ENCODE measurements at regions not wholly inside any gene's neighbourhood (a gene's known extent, or its start where the extent isn't known, plus 50 kb on each side); places are given as distances from the start of the nearest gene placed in this dataset.
A peak's percentile ranks its signal among the peaks of the same experiment; 100 is the strongest.
"Not testable (repeated sequence)": the region's sequence is repeated elsewhere in the genome, so short reads cannot be mapped to it uniquely, and the experiment has no call there.

GRCh38 chr9:66152406-66152805, 415.5 kb downstream of the FOXD4L4 start:
- not testable (repeated sequence) for H3K9ac ChIP-seq (ENCODE audit: low read depth in 1 of 2, low read length in 2 of 2); H3K27me3 ChIP-seq (ENCODE audit: control insufficient read depth in 2 of 2, insufficient read depth in 2 of 2, low read length in 2 of 2); H3K4me1 ChIP-seq (ENCODE audit: control insufficient read depth in 2 of 2, insufficient read depth in 2 of 2, low read length in 2 of 2); H3K27ac ChIP-seq (ENCODE audit: low read depth in 2 of 2, low read length in 2 of 2); H3K36me3 ChIP-seq (ENCODE audit: control insufficient read depth in 2 of 2, insufficient read depth in 2 of 2, low read length in 2 of 2); H3K9me3 ChIP-seq (ENCODE audit: control insufficient read depth in 2 of 2, low read length in 2 of 2); H3K4me3 ChIP-seq (ENCODE audit: low read length in 2 of 2)

DNA sequence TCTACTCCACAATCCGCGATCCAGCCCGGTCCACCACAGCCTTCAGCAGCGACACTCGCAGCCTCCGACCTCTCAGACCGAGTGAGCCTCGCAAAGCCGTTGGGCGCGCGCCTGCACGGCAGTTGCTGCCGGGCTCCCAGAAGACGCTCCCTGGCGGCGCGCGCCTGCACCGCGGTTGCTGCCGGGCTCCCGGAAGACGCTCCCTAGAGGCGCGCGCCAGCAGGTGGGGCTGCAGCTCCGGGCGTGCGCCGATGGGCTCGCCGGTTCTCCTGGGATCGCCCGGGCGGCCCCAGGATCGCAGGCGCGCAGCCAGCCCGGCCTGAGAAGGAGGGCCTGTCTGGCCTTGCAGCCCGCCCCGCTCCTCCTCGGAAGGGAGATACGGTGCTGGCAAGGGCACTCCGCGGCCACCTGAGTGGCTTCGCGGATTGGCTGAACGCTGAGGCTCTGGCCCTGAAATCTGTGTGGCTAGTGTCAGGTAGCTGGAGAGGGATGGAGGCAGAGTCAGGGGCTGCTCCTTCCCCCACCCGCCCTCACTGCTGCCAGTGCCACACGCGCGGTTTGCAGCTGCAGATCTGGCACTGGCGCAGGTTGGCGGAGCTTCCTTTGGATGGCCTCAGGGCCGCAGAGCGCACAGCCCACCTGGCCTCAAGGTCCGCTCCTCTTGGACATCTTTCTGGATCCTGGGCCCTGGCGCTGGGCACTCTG, 416.2 kb downstream of the FOXD4L4 start:
- H3K4me3 ChIP-seq (ENCODE audit: low read length in 2 of 2), result peak overlapping the region in 1 of 2 donors; percentile 13
- not testable (repeated sequence) for H3K4me1 ChIP-seq (ENCODE audit: control insufficient read depth in 2 of 2, insufficient read depth in 2 of 2, low read length in 2 of 2); H3K9me3 ChIP-seq (ENCODE audit: control insufficient read depth in 2 of 2, low read length in 2 of 2); H3K27ac ChIP-seq (ENCODE audit: low read depth in 2 of 2, low read length in 2 of 2); H3K27me3 ChIP-seq (ENCODE audit: control insufficient read depth in 2 of 2, insufficient read depth in 2 of 2, low read length in 2 of 2); H3K9ac ChIP-seq (ENCODE audit: low read depth in 1 of 2, low read length in 2 of 2); H3K36me3 ChIP-seq (ENCODE audit: control insufficient read depth in 2 of 2, insufficient read depth in 2 of 2, low read length in 2 of 2)

DNA sequence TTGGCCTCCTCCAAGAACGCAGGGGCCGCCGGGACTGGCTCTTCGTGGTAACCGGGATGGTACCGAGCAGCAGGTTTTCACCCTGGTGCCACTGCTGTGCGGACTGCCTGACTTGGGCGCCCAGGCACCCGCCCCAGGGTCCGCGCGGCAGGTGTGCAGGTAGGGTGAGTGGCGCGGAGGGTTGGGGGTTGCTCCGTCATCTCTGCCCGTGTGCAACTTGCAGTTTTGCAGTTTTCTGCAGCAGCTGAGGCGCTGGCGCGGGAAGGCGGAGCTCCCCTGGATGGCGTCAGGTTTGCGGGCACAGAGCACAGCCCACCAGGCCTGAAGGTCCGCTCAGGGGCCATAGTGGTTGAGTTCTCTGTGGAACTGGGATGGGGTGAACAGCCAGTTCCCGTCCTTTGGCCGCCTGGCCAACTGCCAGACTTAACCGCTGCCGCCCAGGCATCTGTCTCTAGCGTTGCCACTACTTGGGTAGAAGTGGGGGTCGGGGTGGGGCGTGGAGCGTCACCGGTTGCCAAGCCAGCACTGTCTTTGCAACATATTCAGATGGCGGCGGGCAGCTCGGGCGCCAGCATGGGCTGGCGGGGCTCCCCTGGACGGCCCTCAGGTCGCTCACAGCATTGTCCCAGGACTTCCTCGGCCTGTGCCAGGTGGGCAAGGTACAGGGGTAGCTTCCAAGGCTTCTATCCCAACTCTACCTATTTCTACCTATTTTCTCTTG, 417.2 kb downstream of the FOXD4L4 start:
- not testable (repeated sequence) for H3K27ac ChIP-seq (ENCODE audit: low read depth in 2 of 2, low read length in 2 of 2); H3K4me1 ChIP-seq (ENCODE audit: control insufficient read depth in 2 of 2, insufficient read depth in 2 of 2, low read length in 2 of 2); H3K27me3 ChIP-seq (ENCODE audit: control insufficient read depth in 2 of 2, insufficient read depth in 2 of 2, low read length in 2 of 2); H3K9ac ChIP-seq (ENCODE audit: low read depth in 1 of 2, low read length in 2 of 2); H3K4me3 ChIP-seq (ENCODE audit: low read length in 2 of 2); H3K36me3 ChIP-seq (ENCODE audit: control insufficient read depth in 2 of 2, insufficient read depth in 2 of 2, low read length in 2 of 2); H3K9me3 ChIP-seq (ENCODE audit: control insufficient read depth in 2 of 2, low read length in 2 of 2)

DNA sequence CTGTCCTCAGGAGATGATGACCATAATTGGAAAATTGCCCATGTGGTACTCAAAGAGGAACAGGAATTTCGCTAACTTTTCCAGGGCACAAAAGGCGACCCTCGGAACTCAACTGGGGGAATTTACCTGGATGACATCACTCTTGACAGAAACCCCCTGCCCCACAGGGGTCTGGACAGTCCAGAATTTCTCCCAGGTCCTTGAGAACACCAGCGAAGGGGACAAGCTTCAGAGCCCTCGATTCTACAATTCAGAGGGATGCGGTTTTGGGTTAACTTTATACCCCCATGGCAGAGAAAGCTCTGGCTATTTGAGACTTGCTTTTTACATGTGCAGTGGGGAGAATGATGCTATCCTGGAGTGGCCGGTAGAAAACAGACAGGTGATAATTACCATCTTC, 445.4 kb downstream of the FOXD4L4 start:
- H3K27ac ChIP-seq (ENCODE audit: low read depth in 2 of 2, low read length in 2 of 2); H3K27me3 ChIP-seq (ENCODE audit: control insufficient read depth in 2 of 2, insufficient read depth in 2 of 2, low read length in 2 of 2): not testable (repeated sequence)

GRCh38 chr9:66183648-66184047, 446.7 kb downstream of the FOXD4L4 start:
- H3K27me3 ChIP-seq (ENCODE audit: control insufficient read depth in 2 of 2, insufficient read depth in 2 of 2, low read length in 2 of 2); H3K27ac ChIP-seq (ENCODE audit: low read depth in 2 of 2, low read length in 2 of 2); H3K36me3 ChIP-seq (ENCODE audit: control insufficient read depth in 2 of 2, insufficient read depth in 2 of 2, low read length in 2 of 2); H3K9me3 ChIP-seq (ENCODE audit: control insufficient read depth in 2 of 2, low read length in 2 of 2); H3K4me1 ChIP-seq (ENCODE audit: control insufficient read depth in 2 of 2, insufficient read depth in 2 of 2, low read length in 2 of 2); H3K9ac ChIP-seq (ENCODE audit: low read depth in 1 of 2, low read length in 2 of 2); H3K4me3 ChIP-seq (ENCODE audit: low read length in 2 of 2): not testable (repeated sequence)

More for the DNA sequence above, 445.4 kb downstream of the FOXD4L4 start:
- not testable (repeated sequence) for H3K36me3 ChIP-seq (ENCODE audit: control insufficient read depth in 2 of 2, insufficient read depth in 2 of 2, low read length in 2 of 2); H3K4me1 ChIP-seq (ENCODE audit: control insufficient read depth in 2 of 2, insufficient read depth in 2 of 2, low read length in 2 of 2); H3K9me3 ChIP-seq (ENCODE audit: control insufficient read depth in 2 of 2, low read length in 2 of 2); H3K9ac ChIP-seq (ENCODE audit: low read depth in 1 of 2, low read length in 2 of 2); H3K4me3 ChIP-seq (ENCODE audit: low read length in 2 of 2)

DNA sequence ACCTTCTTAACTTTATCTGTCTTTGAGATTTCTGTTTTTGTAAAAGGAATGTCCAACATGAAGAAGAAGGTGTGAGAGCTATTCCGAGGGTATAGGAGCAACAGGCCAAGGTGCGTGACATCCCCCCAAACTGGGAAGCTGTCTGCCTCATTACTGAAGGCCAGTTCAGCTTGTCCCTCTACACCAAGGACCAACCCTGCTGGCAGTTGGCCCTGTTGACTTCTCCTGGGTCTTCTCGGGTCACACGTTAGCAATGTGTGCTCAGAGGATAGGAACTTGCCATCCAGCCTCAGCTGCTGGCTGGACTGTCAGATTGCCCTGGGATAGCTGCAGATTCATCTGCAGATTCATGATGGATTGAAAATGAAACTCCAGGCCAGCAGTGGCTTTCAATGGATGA, 460.3 kb downstream of the FOXD4L4 start:
- H3K4me3 ChIP-seq (ENCODE audit: low read length in 2 of 2); H3K9ac ChIP-seq (ENCODE audit: low read depth in 1 of 2, low read length in 2 of 2); H3K36me3 ChIP-seq (ENCODE audit: control insufficient read depth in 2 of 2, insufficient read depth in 2 of 2, low read length in 2 of 2); H3K9me3 ChIP-seq (ENCODE audit: control insufficient read depth in 2 of 2, low read length in 2 of 2); H3K27ac ChIP-seq (ENCODE audit: low read depth in 2 of 2, low read length in 2 of 2); H3K4me1 ChIP-seq (ENCODE audit: control insufficient read depth in 2 of 2, insufficient read depth in 2 of 2, low read length in 2 of 2); H3K27me3 ChIP-seq (ENCODE audit: control insufficient read depth in 2 of 2, insufficient read depth in 2 of 2, low read length in 2 of 2): not testable (repeated sequence)

DNA sequence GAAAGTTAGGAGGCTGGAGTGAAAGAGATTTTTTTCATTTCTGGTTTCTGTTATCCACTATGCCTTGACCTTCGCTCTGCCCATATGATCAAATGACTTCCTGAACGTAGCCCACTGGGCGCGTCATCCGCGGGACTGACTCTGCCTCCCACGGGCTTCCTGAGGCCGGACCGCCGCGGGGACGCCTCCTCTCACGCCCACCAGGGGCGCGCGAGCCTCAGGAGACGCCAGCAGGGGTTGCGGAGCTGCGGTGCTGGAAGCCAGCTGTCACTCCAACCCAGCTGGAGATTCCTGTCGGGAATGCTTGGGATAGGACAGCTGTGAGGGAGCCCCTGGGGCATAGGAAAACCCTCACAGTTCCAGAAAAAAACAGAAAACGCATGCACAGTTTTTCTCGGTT, 461.5 kb downstream of the FOXD4L4 start:
- H3K36me3 ChIP-seq (ENCODE audit: control insufficient read depth in 2 of 2, insufficient read depth in 2 of 2, low read length in 2 of 2); H3K9me3 ChIP-seq (ENCODE audit: control insufficient read depth in 2 of 2, low read length in 2 of 2); H3K4me3 ChIP-seq (ENCODE audit: low read length in 2 of 2); H3K9ac ChIP-seq (ENCODE audit: low read depth in 1 of 2, low read length in 2 of 2); H3K4me1 ChIP-seq (ENCODE audit: control insufficient read depth in 2 of 2, insufficient read depth in 2 of 2, low read length in 2 of 2); H3K27ac ChIP-seq (ENCODE audit: low read depth in 2 of 2, low read length in 2 of 2); H3K27me3 ChIP-seq (ENCODE audit: control insufficient read depth in 2 of 2, insufficient read depth in 2 of 2, low read length in 2 of 2): not testable (repeated sequence)

DNA sequence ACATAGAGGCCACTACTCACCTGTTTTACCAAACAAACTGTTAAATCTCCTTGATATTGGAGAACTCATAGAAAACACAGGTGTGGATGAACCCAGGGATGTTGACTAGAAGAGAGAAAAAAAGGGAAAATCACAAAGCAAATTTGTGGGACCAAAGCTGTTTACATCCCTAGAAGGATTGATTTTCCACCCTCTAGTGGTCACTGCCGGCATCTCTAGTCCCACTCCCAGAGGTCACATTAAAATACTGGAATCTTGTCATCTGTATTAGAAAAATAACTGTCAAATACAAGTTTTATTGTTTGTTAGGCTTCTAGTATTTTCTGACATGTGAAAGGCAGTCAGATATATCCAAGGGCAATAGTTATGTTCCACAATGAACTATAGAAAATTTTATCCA, 469.7 kb downstream of the FOXD4L4 start:
- not testable (repeated sequence) for H3K36me3 ChIP-seq (ENCODE audit: control insufficient read depth in 2 of 2, insufficient read depth in 2 of 2, low read length in 2 of 2); H3K4me1 ChIP-seq (ENCODE audit: control insufficient read depth in 2 of 2, insufficient read depth in 2 of 2, low read length in 2 of 2); H3K27ac ChIP-seq (ENCODE audit: low read depth in 2 of 2, low read length in 2 of 2); H3K9me3 ChIP-seq (ENCODE audit: control insufficient read depth in 2 of 2, low read length in 2 of 2); H3K4me3 ChIP-seq (ENCODE audit: low read length in 2 of 2); H3K9ac ChIP-seq (ENCODE audit: low read depth in 1 of 2, low read length in 2 of 2); H3K27me3 ChIP-seq (ENCODE audit: control insufficient read depth in 2 of 2, insufficient read depth in 2 of 2, low read length in 2 of 2)

GRCh38 chr9:66207914-66208313, 471.0 kb downstream of the FOXD4L4 start:
- not testable (repeated sequence) for H3K36me3 ChIP-seq (ENCODE audit: control insufficient read depth in 2 of 2, insufficient read depth in 2 of 2, low read length in 2 of 2); H3K27me3 ChIP-seq (ENCODE audit: control insufficient read depth in 2 of 2, insufficient read depth in 2 of 2, low read length in 2 of 2); H3K4me3 ChIP-seq (ENCODE audit: low read length in 2 of 2); H3K9me3 ChIP-seq (ENCODE audit: control insufficient read depth in 2 of 2, low read length in 2 of 2); H3K27ac ChIP-seq (ENCODE audit: low read depth in 2 of 2, low read length in 2 of 2); H3K9ac ChIP-seq (ENCODE audit: low read depth in 1 of 2, low read length in 2 of 2); H3K4me1 ChIP-seq (ENCODE audit: control insufficient read depth in 2 of 2, insufficient read depth in 2 of 2, low read length in 2 of 2)

DNA sequence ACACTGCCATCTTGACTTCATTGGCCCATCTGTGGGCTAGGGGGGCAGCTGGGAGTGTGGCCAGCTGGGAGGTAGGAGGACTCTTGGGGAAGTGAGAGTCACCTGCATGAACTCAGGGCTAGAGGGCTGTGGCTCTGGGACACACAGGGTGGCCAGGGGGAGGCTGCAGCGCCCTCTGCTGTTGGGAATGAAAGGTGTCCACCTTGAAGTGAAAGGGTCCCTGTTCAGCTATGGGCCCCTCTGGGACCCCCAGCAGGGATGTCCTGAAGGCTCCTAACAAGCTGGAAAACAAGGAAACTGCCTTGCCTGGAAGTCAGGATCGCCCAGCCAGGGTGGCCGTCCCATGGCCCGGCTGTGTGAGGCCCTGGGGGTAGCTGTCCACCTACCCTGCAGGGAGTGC, 507.8 kb downstream of the FOXD4L4 start:
- H3K9me3 ChIP-seq (ENCODE audit: control insufficient read depth in 2 of 2, low read length in 2 of 2); H3K4me3 ChIP-seq (ENCODE audit: low read length in 2 of 2); H3K27ac ChIP-seq (ENCODE audit: low read depth in 2 of 2, low read length in 2 of 2); H3K9ac ChIP-seq (ENCODE audit: low read depth in 1 of 2, low read length in 2 of 2); H3K27me3 ChIP-seq (ENCODE audit: control insufficient read depth in 2 of 2, insufficient read depth in 2 of 2, low read length in 2 of 2); H3K36me3 ChIP-seq (ENCODE audit: control insufficient read depth in 2 of 2, insufficient read depth in 2 of 2, low read length in 2 of 2); H3K4me1 ChIP-seq (ENCODE audit: control insufficient read depth in 2 of 2, insufficient read depth in 2 of 2, low read length in 2 of 2): not testable (repeated sequence)

Data from mucosa of rectum (tissue), 2 donors.